K562 (cell line): ENCODE measurements at regions not wholly inside any gene's neighbourhood (a gene's known extent, or its start where the extent isn't known, plus 50 kb on each side); places are given as distances from the start of the nearest gene placed in this dataset.

ENCODE experiments used
- ATAC-seq: fragments of 200-7000 bp; cut with Tn5 transposase; 3 replicates; pipeline ENCODE4 v1.9.1; 2020; ENCODE audit warnings: moderate library complexity
- BruUV-seq: library from RNA; stranded (reverse); fragments of 400-500 nt; replicated peaks from 2 replicates; lab custom pipeline; 2021; lab: Mats Ljungman, UMichigan
- CTCF ChIA-PET: fragments of 300-600 bp; formaldehyde crosslinking; extraction: SDS; loops from one replicate; lab custom pipeline; 2021; ENCODE audit warnings: low intra/inter-chr PET ratio; lab: Yijun Ruan, JAX
- POLR2A ChIA-PET: fragments of 300-600, 350-650 bp; sonication (Branson Sonifier 250); formaldehyde crosslinking; extraction: SDS; loops from one replicate; lab custom pipeline; 2021; ENCODE audit warnings: antibody characterized with exemption, inconsistent platforms; lab: Yijun Ruan, JAX
- DNase-seq, 4 experiments: peaks; one replicate each; pipeline versions ENCODE4 v3.0.0 to v3.0.0-alpha.2; 2011 to 2018; ENCODE audit warnings: low spot score in 3 of 4, mixed read lengths in 3 of 4; ENCODE audit errors: extremely low read depth in 1 of 4
- FAIRE-seq: peaks from 2 replicates; lab custom pipeline; 2011; peaks lifted over from hg19 to GRCh38; lab: Jason Lieb, UNC
- H2AFZ ChIP-seq: 2 replicates; pipeline ENCODE4 v1.6.0; 2011; ENCODE audit warnings: low read depth, low read length, control low read depth, inconsistent platforms
- H3K27ac ChIP-seq: fragments of 200-600 bp; 3 replicates; pipeline ENCODE4 v1.8.0; 2011; ENCODE audit warnings: low read depth, mild to moderate bottlenecking, control low read depth, inconsistent platforms, low read length, moderate library complexity, mixed read lengths; ENCODE audit errors: extremely low read depth
- H3K27me3 ChIP-seq, 2 experiments: fragments of 300-600 bp in 1 of 2; 2 replicates in 1 of 2; 3 replicates in 1 of 2; pipeline versions ENCODE4 v1.6.0 to v1.8.0; 2011; ENCODE audit warnings: inconsistent platforms in 2 of 2, low read length in 2 of 2, mild to moderate bottlenecking in 1 of 2, mixed read lengths in 1 of 2, moderate library complexity in 1 of 2; ENCODE audit not compliant: control insufficient read depth in 2 of 2, insufficient read depth in 2 of 2
- H3K36me3 ChIP-seq: fragments of 300-600 bp; 3 replicates; pipeline ENCODE4 v1.8.0; 2011; ENCODE audit warnings: mild to moderate bottlenecking, low read length, inconsistent platforms; ENCODE audit not compliant: control insufficient read depth, insufficient read depth
- H3K4me1 ChIP-seq, 2 experiments: fragments of 200-600 bp in 1 of 2; replicated peaks in 1 of 2; 2 replicates in 1 of 2; 3 replicates in 1 of 2; pipeline versions ENCODE4 v1.5.1 to v1.8.0; 2011; ENCODE audit warnings: inconsistent platforms in 2 of 2, low read length in 2 of 2, mild to moderate bottlenecking in 1 of 2, mixed read lengths in 1 of 2, moderate library complexity in 1 of 2; ENCODE audit not compliant: control insufficient read depth in 2 of 2, insufficient read depth in 2 of 2
- H3K4me2 ChIP-seq: 2 replicates; pipeline ENCODE4 v1.6.1; 2011; ENCODE audit warnings: low read length, control low read depth, inconsistent platforms, mixed read lengths; ENCODE audit not compliant: insufficient read depth
- H3K4me3 ChIP-seq: fragments of 200-600 bp; sonication (generic), shearing (Covaris generic); 2 replicates; pipeline ENCODE4 v1.5.1; 2016; ENCODE audit warnings: control low read depth, inconsistent platforms
- H3K79me2 ChIP-seq: fragments of 200-600 bp; 3 replicates; pipeline ENCODE4 v1.8.0; 2011; ENCODE audit warnings: low read length, inconsistent platforms; ENCODE audit not compliant: control insufficient read depth, insufficient read depth
- H3K9ac ChIP-seq, 2 experiments: 2 replicates each; pipeline versions ENCODE4 v1.6.0 to v1.6.1; 2011; ENCODE audit warnings: low read depth in 2 of 2, low read length in 2 of 2, control low read depth in 1 of 2, inconsistent platforms in 1 of 2, mild to moderate bottlenecking in 1 of 2, mixed read lengths in 1 of 2; ENCODE audit not compliant: insufficient read depth in 1 of 2
- H3K9me1 ChIP-seq: one replicate; pipeline ENCODE4 v1.6.0; 2011; ENCODE audit warnings: inconsistent platforms, mild to moderate bottlenecking, low read length, moderate library complexity; ENCODE audit not compliant: control insufficient read depth, insufficient read depth
- H3K9me3 ChIP-seq: replicated peaks from 2 replicates; pipeline ENCODE4 v1.5.1; 2011; ENCODE audit warnings: low read depth, low read length, inconsistent platforms; ENCODE audit not compliant: control insufficient read depth, insufficient read depth
- H4K20me1 ChIP-seq: replicated peaks from 2 replicates; pipeline ENCODE4 v1.6.1; 2011; ENCODE audit warnings: low read length, inconsistent platforms, mixed read lengths; ENCODE audit not compliant: control insufficient read depth, insufficient read depth
- BACH1 ChIP-seq: fragments of 200-800 bp; sonication (Bioruptor generic); IDR thresholded peaks from 2 replicates; pipeline ENCODE4 v1.6.1; 2016; ENCODE audit warnings: missing genetic modification characterization, missing compliant biosample characterization
- FOXP1 ChIP-seq: sonication (generic); formaldehyde crosslinking; IDR thresholded peaks from 2 replicates; pipeline ENCODE4 v1.8.0; 2022; ENCODE audit warnings: mild to moderate bottlenecking, missing genetic modification reagents
- LCOR ChIP-seq: sonication (generic); formaldehyde crosslinking; IDR thresholded peaks from 2 replicates; pipeline ENCODE4 v1.8.0; 2022; ENCODE audit warnings: mild to moderate bottlenecking, missing genetic modification reagents
- PHF8 ChIP-seq: fragments of 200-600 bp; sonication (generic); IDR thresholded peaks from 2 replicates; pipeline ENCODE4 v1.6.1; 2012; ENCODE audit warnings: mixed run types, mild to moderate bottlenecking, inconsistent platforms, low read length, moderate library complexity, borderline replicate concordance
- ZFX ChIP-seq: sonication (generic); formaldehyde crosslinking; IDR thresholded peaks from 2 replicates; pipeline ENCODE4 v1.8.0; 2022; ENCODE audit warnings: mild to moderate bottlenecking, missing genetic modification reagents, moderate library complexity
- ZNF431 ChIP-seq: sonication (generic); formaldehyde crosslinking; IDR thresholded peaks from 2 replicates; pipeline ENCODE4 v1.8.0; 2022; ENCODE audit warnings: mild to moderate bottlenecking, missing genetic modification reagents
- WGBS: fragments of 100-300 bp; shearing (Covaris generic); methylation state at CpG from one replicate; pipeline ENCODE4 v1.1.6; 2016; ENCODE audit warnings: low coverage, mixed read lengths; ENCODE audit not compliant: insufficient coverage; ENCODE audit errors: missing lambda C conversion rate; 5-methylcytosine and 5-hydroxymethylcytosine counted together
- in situ Hi-C: fragments of 300-500 bp; cut with MboI; formaldehyde crosslinking; loops from 4 replicates; pipeline ENCODE4 v1.15.0; 2018; ENCODE audit warnings: inconsistent platforms, mixed read lengths
- intact Hi-C: fragments of 100-400 bp; cut with micrococcal nuclease; formaldehyde crosslinking; loops from 2 replicates; pipeline ENCODE4 v1.14.2; 2022
- TF ChIP-seq, protein P1 (sequence below): fragments of 250-450 bp; sonication (Bioruptor Pico); IDR thresholded peaks from 2 replicates; pipeline ENCODE4 v1.4.0; 2020

DNA sequence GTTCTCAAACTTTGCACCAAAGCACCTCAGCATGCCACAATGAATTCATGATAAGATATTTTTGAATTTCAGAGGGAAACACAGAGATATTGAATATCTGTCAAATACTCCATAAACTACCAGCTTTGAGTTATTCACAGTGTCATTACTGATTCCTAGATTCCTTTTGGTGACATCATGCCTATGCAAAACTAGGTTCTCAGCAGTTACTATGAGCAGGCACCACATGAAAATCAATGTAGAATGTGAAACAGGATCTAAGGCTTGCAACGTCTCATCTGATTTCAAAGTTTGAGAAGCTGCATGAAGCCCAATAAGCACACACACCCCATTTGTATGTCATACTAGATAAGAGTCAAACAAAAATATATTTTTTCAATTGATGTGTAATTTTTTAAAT, 426.5 kb downstream of the NR2F1-AS1 start (continued):
- no peak for TF ChIP-seq ZFX (CRISPR knock-in tag)
- TF ChIP-seq, protein P1, sequence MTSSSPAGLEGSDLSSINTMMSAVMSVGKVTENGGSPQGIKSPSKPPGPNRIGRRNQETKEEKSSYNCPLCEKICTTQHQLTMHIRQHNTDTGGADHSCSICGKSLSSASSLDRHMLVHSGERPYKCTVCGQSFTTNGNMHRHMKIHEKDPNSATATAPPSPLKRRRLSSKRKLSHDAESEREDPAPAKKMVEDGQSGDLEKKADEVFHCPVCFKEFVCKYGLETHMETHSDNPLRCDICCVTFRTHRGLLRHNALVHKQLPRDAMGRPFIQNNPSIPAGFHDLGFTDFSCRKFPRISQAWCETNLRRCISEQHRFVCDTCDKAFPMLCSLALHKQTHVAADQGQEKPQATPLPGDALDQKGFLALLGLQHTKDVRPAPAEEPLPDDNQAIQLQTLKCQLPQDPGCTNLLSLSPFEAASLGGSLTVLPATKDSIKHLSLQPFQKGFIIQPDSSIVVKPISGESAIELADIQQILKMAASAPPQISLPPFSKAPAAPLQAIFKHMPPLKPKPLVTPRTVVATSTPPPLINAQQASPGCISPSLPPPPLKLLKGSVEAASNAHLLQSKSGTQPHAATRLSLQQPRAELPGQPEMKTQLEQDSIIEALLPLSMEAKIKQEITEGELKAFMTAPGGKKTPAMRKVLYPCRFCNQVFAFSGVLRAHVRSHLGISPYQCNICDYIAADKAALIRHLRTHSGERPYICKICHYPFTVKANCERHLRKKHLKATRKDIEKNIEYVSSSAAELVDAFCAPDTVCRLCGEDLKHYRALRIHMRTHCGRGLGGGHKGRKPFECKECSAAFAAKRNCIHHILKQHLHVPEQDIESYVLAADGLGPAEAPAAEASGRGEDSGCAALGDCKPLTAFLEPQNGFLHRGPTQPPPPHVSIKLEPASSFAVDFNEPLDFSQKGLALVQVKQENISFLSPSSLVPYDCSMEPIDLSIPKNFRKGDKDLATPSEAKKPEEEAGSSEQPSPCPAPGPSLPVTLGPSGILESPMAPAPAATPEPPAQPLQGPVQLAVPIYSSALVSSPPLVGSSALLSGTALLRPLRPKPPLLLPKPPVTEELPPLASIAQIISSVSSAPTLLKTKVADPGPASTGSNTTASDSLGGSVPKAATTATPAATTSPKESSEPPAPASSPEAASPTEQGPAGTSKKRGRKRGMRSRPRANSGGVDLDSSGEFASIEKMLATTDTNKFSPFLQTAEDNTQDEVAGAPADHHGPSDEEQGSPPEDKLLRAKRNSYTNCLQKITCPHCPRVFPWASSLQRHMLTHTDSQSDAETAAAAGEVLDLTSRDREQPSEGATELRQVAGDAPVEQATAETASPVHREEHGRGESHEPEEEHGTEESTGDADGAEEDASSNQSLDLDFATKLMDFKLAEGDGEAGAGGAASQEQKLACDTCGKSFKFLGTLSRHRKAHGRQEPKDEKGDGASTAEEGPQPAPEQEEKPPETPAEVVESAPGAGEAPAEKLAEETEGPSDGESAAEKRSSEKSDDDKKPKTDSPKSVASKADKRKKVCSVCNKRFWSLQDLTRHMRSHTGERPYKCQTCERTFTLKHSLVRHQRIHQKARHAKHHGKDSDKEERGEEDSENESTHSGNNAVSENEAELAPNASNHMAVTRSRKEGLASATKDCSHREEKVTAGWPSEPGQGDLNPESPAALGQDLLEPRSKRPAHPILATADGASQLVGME (CRISPR knock-in tag): no peak
- no peak for TF ChIP-seq PHF8
- TF ChIP-seq LCOR (CRISPR knock-in tag): no peak
- TF ChIP-seq ZNF431 (CRISPR knock-in tag): no peak

- DNase-seq: no peak
- no peak overlapping the region for H3K4me2 ChIP-seq
- WGBS: 0% methylated on average over 3 of the region's 3 CpGs
These were observed 427.6 kb downstream of the NR2F1-AS1 start for GRCh38 chr5:93153461-93153860.

More at GRCh38 chr5:93153461-93153860, 427.6 kb downstream of the NR2F1-AS1 start:
- FAIRE-seq: no peak
- Histone ChIP-seq H4K20me1 (no peaks in the 10 kb centered on the region), H2AFZ (no peak overlapping the region), H3K27ac (no peak overlapping the region), H3K4me1 (no peaks in the 10 kb centered on the region), H3K9me3 (no peaks in the 10 kb centered on the region), H3K9ac (no peak overlapping the region), H3K27me3 (no peaks in the 10 kb centered on the region), H3K79me2 (no peaks in the 10 kb centered on the region)
- intact Hi-C loops: no loop called here
- POLR2A ChIA-PET: interaction anchor here (0.7 kb wide), 1 partner anchor 15 kb away, joined by 3 read pairs; no protein-coding TSS in a partner anchor
- TF ChIP-seq FOXP1 (CRISPR knock-in tag) (no peak), BACH1 (no peak)
- TF ChIP-seq, all 486 proteins: peak for 0
- no TSS peak for BruUV-seq
- in situ Hi-C loops: no loop called here
- no peak for ATAC-seq
- Histone ChIP-seq H3K9me1 (no peaks in the 10 kb centered on the region), H3K4me3 (no peak overlapping the region), H3K36me3 (no peaks in the 10 kb centered on the region)
- CTCF ChIA-PET: no interaction called here
